Mesenchymal stem cell (in vitro differentiated cells and primary cell): ENCODE measurements at regions not wholly inside any gene's neighbourhood (a gene's known extent, or its start where the extent isn't known, plus 50 kb on each side); places are given as distances from the start of the nearest gene placed in this dataset.

ENCODE experiments used
- DNase-seq: peaks from one replicate; pipeline ENCODE4 v3.0.0-alpha.2; 2013
- H2AFZ ChIP-seq: one replicate; pipeline ENCODE4 v1.6.1; 2013; ENCODE audit warnings: low read depth, mild to moderate bottlenecking, control low read depth, inconsistent platforms, low read length, moderate library complexity
- H2AK5ac ChIP-seq: 2 replicates; pipeline ENCODE4 v1.6.1; 2013; ENCODE audit warnings: low read length, moderate library complexity, mild to moderate bottlenecking, inconsistent platforms; ENCODE audit not compliant: severe bottlenecking
- H2BK120ac ChIP-seq: one replicate; pipeline ENCODE4 v1.6.1; 2013; ENCODE audit warnings: low read depth, mild to moderate bottlenecking, inconsistent platforms, low read length, moderate library complexity
- H2BK12ac ChIP-seq, 2 experiments: one replicate each; pipeline ENCODE4 v1.6.1; 2013; ENCODE audit warnings: inconsistent platforms in 2 of 2, low read length in 2 of 2, mild to moderate bottlenecking in 2 of 2, moderate library complexity in 2 of 2, control low read depth in 1 of 2
- H2BK15ac ChIP-seq: one replicate; pipeline ENCODE4 v1.6.1; 2013; ENCODE audit warnings: mild to moderate bottlenecking, low read depth, inconsistent platforms; ENCODE audit not compliant: poor library complexity, severe bottlenecking
- H2BK5ac ChIP-seq: 2 replicates; pipeline ENCODE4 v1.6.1; 2013; ENCODE audit warnings: low read depth, mild to moderate bottlenecking, low read length, control low read depth, inconsistent platforms; ENCODE audit not compliant: poor library complexity, severe bottlenecking
- H3K14ac ChIP-seq, 2 experiments: one replicate each; pipeline ENCODE4 v1.6.1; 2013; ENCODE audit warnings: inconsistent platforms in 2 of 2, low read length in 2 of 2, control low read depth in 1 of 2, mild to moderate bottlenecking in 1 of 2, moderate library complexity in 1 of 2
- H3K18ac ChIP-seq, 2 experiments: one replicate each; pipeline ENCODE4 v1.6.1; 2013; ENCODE audit warnings: inconsistent platforms in 2 of 2, low read length in 2 of 2, control low read depth in 1 of 2, low read depth in 1 of 2, mild to moderate bottlenecking in 1 of 2
- H3K23ac ChIP-seq, 2 experiments: one replicate each; pipeline ENCODE4 v1.6.1; 2013; ENCODE audit warnings: inconsistent platforms in 2 of 2, low read length in 2 of 2, mild to moderate bottlenecking in 2 of 2, moderate library complexity in 2 of 2, control low read depth in 1 of 2
- H3K27ac ChIP-seq: 2 replicates; pipeline ENCODE4 v1.5.1; 2013; ENCODE audit warnings: mild to moderate bottlenecking, moderate library complexity, low read length, control low read depth, inconsistent platforms; ENCODE audit not compliant: poor library complexity, severe bottlenecking
- H3K27me3 ChIP-seq, 2 experiments: 2 replicates each; pipeline versions ENCODE4 v1.6.1 to v1.7.0; 2013; ENCODE audit warnings: low read length in 2 of 2, mild to moderate bottlenecking in 2 of 2, moderate library complexity in 2 of 2, control low read depth in 1 of 2, inconsistent platforms in 1 of 2; ENCODE audit not compliant: control insufficient read depth in 1 of 2, insufficient read depth in 1 of 2
- H3K36me3 ChIP-seq, 2 experiments: 2 replicates each; pipeline versions ENCODE4 v1.6.1 to v1.7.0; 2013; ENCODE audit warnings: low read length in 2 of 2, control low read depth in 1 of 2, inconsistent platforms in 1 of 2, low read depth in 1 of 2, mild to moderate bottlenecking in 1 of 2; ENCODE audit not compliant: insufficient read depth in 2 of 2, control insufficient read depth in 1 of 2
- H3K4ac ChIP-seq, 2 experiments: one replicate each; pipeline ENCODE4 v1.6.1; 2013; ENCODE audit warnings: inconsistent platforms in 2 of 2, low read length in 2 of 2, mild to moderate bottlenecking in 2 of 2, moderate library complexity in 2 of 2, control low read depth in 1 of 2, low read depth in 1 of 2
- H3K4me1 ChIP-seq: 2 replicates; pipeline ENCODE4 v1.6.1; 2013; ENCODE audit warnings: low read depth, low read length, control low read depth; ENCODE audit not compliant: control insufficient read depth, insufficient read depth
- H3K4me2 ChIP-seq: 2 replicates; pipeline ENCODE4 v1.6.1; 2013; ENCODE audit warnings: low read length, mild to moderate bottlenecking, inconsistent platforms; ENCODE audit not compliant: poor library complexity, severe bottlenecking
- H3K4me3 ChIP-seq, 2 experiments: 2 replicates each; pipeline versions ENCODE4 v1.5.1 to v1.7.0; 2013; ENCODE audit warnings: low read length in 2 of 2, mild to moderate bottlenecking in 2 of 2, control low read depth in 1 of 2, low read depth in 1 of 2; ENCODE audit not compliant: insufficient read depth in 1 of 2
- H3K79me1 ChIP-seq: replicated peaks from 2 replicates; pipeline ENCODE4 v1.6.1; 2013; ENCODE audit warnings: mild to moderate bottlenecking, control low read depth, low read length, inconsistent platforms; ENCODE audit not compliant: poor library complexity, severe bottlenecking
- H3K9ac ChIP-seq: 2 replicates; pipeline ENCODE4 v1.7.0; 2013; ENCODE audit warnings: mild to moderate bottlenecking, low read length, moderate library complexity
- H3K9me3 ChIP-seq: 2 replicates; pipeline ENCODE4 v1.7.0; 2013; ENCODE audit warnings: mild to moderate bottlenecking, low read length; ENCODE audit not compliant: control insufficient read depth
- H4K8ac ChIP-seq: one replicate; pipeline ENCODE4 v1.6.1; 2013; ENCODE audit warnings: inconsistent platforms, mild to moderate bottlenecking, low read length, moderate library complexity
- H4K91ac ChIP-seq: one replicate; pipeline ENCODE4 v1.6.1; 2013; ENCODE audit warnings: mild to moderate bottlenecking, low read length, inconsistent platforms
- WGBS: methylation state at CpG from one replicate; pipeline ENCODE4 v1.1.7; 2013; ENCODE audit warnings: mixed read lengths; 5-methylcytosine and 5-hydroxymethylcytosine counted together

- H3K4me2 ChIP-seq: no peak overlapping the region
- no peak overlapping the region for H2BK120ac ChIP-seq
- no peak overlapping the region for H4K8ac ChIP-seq
- no peaks in the 10 kb centered on the region for H3K79me1 ChIP-seq
- H3K27me3 ChIP-seq: peaks cover 0 to 23% of the 10 kb centered on the region in 2 experiments
- no peak overlapping the region for H4K91ac ChIP-seq
- no peak overlapping the region for H3K14ac ChIP-seq
- no peaks in the 10 kb centered on the region for H3K4me1 ChIP-seq
- H3K9me3 ChIP-seq: no peaks in the 10 kb centered on the region
- no peak overlapping the region for H2BK12ac ChIP-seq
- no peak overlapping the region for H3K9ac ChIP-seq
- no peak overlapping the region for H3K4ac ChIP-seq
- H3K27ac ChIP-seq: no peak overlapping the region
- H2AFZ ChIP-seq: no peak overlapping the region
- H2AK5ac ChIP-seq: no peak overlapping the region
- no peak overlapping the region for H2BK5ac ChIP-seq
- no peak for DNase-seq
- no peak overlapping the region for H3K23ac ChIP-seq
- H3K4me3 ChIP-seq: no peak overlapping the region
- no peak overlapping the region for H3K18ac ChIP-seq
- no peaks in the 10 kb centered on the region for H3K36me3 ChIP-seq
- no peak overlapping the region for H2BK15ac ChIP-seq
These were observed 612.8 kb downstream of the INSC start for GRCh38 chr11:15727520-15727914.

DNA sequence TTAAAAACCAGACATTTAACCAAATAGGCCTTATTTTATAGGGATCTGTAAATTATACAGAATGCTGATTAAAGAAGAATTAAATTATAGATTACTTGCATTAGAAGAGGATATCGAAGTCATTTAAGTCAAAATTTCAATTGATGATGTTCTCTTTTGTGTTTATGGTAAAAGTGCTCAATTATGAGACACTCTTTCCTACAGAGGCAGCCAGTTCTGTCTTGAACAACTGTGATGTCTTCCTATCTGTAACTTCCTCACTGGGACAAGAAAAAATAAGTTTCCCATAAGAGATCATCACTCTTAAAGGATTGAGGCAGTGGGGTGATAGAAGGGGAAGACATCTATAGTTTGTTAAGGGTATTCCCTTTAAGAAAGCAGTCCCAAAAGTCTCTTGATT lies 613.5 kb downstream of the INSC start:
- Histone ChIP-seq H2BK15ac (no peak overlapping the region), H3K4me1 (no peaks in the 10 kb centered on the region), H3K4me2 (no peak overlapping the region), H3K9me3 (no peaks in the 10 kb centered on the region), H3K23ac (no peak overlapping the region), H3K9ac (no peak overlapping the region), H4K91ac (no peak overlapping the region), H3K36me3 (no peaks in the 10 kb centered on the region), H2AFZ (no peak overlapping the region), H3K4me3 (no peak overlapping the region), H3K27ac (no peak overlapping the region), H2BK12ac (no peak overlapping the region), H2BK5ac (no peak overlapping the region), H2BK120ac (no peak overlapping the region), H3K27me3 (peaks cover 0 to 23% of the 10 kb centered on the region in 2 experiments), H4K8ac (no peak overlapping the region), H3K14ac (no peak overlapping the region), H2AK5ac (no peak overlapping the region), H3K4ac (no peak overlapping the region), H3K79me1 (no peaks in the 10 kb centered on the region), H3K18ac (no peak overlapping the region)
- DNase-seq: no peak
- WGBS: no CpG with 5 or more reads among the region's 1 CpG

DNA sequence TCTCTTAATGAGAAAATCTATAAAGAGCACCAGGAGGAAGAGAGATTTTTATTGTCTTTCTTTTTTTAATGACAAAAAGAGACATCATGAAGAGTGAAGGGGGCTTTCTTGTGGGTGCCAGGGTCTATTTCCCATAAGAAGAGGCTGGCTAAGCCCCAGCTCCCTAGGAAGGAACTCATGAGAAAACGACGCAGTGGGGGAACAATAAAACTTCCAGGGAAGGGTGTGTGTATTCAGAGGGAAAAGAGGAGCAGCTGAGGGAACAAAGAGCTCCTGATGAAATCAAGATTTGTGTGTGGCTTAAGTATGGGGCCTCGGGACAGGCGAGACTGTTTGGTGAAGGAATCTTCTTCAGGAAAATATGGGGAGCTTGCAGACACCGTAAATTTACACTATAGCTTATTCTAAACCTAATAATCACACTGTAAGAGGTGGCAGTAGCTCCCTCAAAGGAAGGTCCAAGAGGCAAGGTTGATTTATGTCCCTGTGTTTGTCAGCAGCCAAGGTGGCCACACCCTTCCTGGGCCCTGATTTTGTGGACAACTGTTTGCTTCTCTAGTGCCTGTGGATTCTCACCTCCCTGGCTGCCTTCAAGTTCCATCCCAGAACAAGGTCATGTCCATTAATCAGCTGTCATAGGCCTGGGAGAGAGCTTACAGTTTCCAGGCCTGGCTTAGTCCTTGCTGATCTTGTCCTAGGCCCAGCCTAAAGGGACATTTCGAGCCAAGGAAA lies 615.7 kb downstream of the INSC start:
- Histone ChIP-seq H3K23ac (no peak overlapping the region), H3K27ac (no peak overlapping the region), H3K9ac (no peak overlapping the region), H2BK5ac (no peak overlapping the region), H3K36me3 (no peaks in the 10 kb centered on the region), H4K91ac (no peak overlapping the region), H3K14ac (no peak overlapping the region), H2AFZ (no peak overlapping the region), H2BK15ac (peak overlapping the region; percentile 6), H3K27me3 (peaks cover 0 to 30% of the 10 kb centered on the region in 2 experiments), H3K79me1 (no peaks in the 10 kb centered on the region), H3K4me1 (no peaks in the 10 kb centered on the region), H3K4ac (peak overlapping the region in 1 of 2 experiments; percentile 14), H3K18ac (peak overlapping the region in 1 of 2 experiments; percentile 29), H3K4me2 (no peak overlapping the region), H3K4me3 (no peak overlapping the region), H2AK5ac (no peak overlapping the region), H2BK12ac (no peak overlapping the region), H3K9me3 (no peaks in the 10 kb centered on the region), H4K8ac (no peak overlapping the region), H2BK120ac (no peak overlapping the region)
- DNase-seq: no peak
- 70% methylated on average over 4 of the region's 6 CpGs for WGBS

- Histone ChIP-seq H2BK15ac (peak overlapping the region; percentile 6), H3K4me2 (no peak overlapping the region), H3K79me1 (no peaks in the 10 kb centered on the region), H4K8ac (no peak overlapping the region), H2BK5ac (no peak overlapping the region), H3K36me3 (no peaks in the 10 kb centered on the region), H3K27me3 (peaks cover 0 to 30% of the 10 kb centered on the region in 2 experiments), H3K23ac (no peak overlapping the region), H3K9me3 (no peaks in the 10 kb centered on the region), H3K14ac (peak overlapping the region in 1 of 2 experiments; percentile 68), H3K27ac (no peak overlapping the region), H2BK120ac (no peak overlapping the region), H2AFZ (no peak overlapping the region), H2AK5ac (no peak overlapping the region), H2BK12ac (peak overlapping the region in 1 of 2 experiments; percentile 10), H3K4me3 (no peak overlapping the region), H3K4ac (no peak overlapping the region), H3K9ac (no peak overlapping the region), H3K4me1 (no peaks in the 10 kb centered on the region), H4K91ac (no peak overlapping the region), H3K18ac (peak overlapping the region in 1 of 2 experiments; percentile 29)
- 74% methylated on average over 4 of the region's 4 CpGs for WGBS
- no peak for DNase-seq
These were observed 616.3 kb downstream of the INSC start for GRCh38 chr11:15730995-15731385.
